BJ (cell line): ENCODE measurements at regions not wholly inside any gene's neighbourhood (a gene's known extent, or its start where the extent isn't known, plus 50 kb on each side); places are given as distances from the start of the nearest gene placed in this dataset.
A peak's percentile ranks its signal among the peaks of the same experiment; 100 is the strongest.

Source experiments
- CTCF ChIA-PET: fragments of 350-600 bp; formaldehyde crosslinking; extraction: SDS; loops from one replicate; lab custom pipeline; 2021; ENCODE audit warnings: antibody characterized with exemption, inconsistent platforms; lab: Yijun Ruan, JAX
- POLR2A ChIA-PET: fragments of 300-600 bp; sonication (Branson Sonifier 250); formaldehyde crosslinking; extraction: SDS; loops from one replicate; lab custom pipeline; 2021; ENCODE audit warnings: antibody characterized with exemption; lab: Charles Lee
- DNase-seq: peaks from one replicate; pipeline ENCODE4 v3.0.0-alpha.2; 2011; ENCODE audit warnings: low read depth
- H3K27me3 ChIP-seq: 2 replicates; pipeline ENCODE4 v1.6.0; 2011; ENCODE audit warnings: low read length; ENCODE audit not compliant: control insufficient read depth, insufficient read depth
- H3K36me3 ChIP-seq: 2 replicates; pipeline ENCODE4 v1.5.1; 2011; ENCODE audit warnings: low read length; ENCODE audit not compliant: control insufficient read depth, insufficient read depth
- H3K4me3 ChIP-seq: 2 replicates; pipeline ENCODE4 v1.5.1; 2011; ENCODE audit warnings: low read depth, mild to moderate bottlenecking, control low read depth, low read length
- TF ChIP-seq, protein P1 (sequence below): IDR thresholded peaks from 2 replicates; pipeline ENCODE4 v1.5.1; 2011; ENCODE audit warnings: low read depth, mild to moderate bottlenecking, control low read depth, inconsistent platforms, low read length, moderate library complexity; ENCODE audit not compliant: insufficient read depth

- Histone ChIP-seq H3K4me3 (no peak overlapping the region), H3K27me3 (no peaks in the 10 kb centered on the region; the same call in 1 of the 2 replicates), H3K36me3 (no peaks in the 10 kb centered on the region)
- TF ChIP-seq, protein P1, sequence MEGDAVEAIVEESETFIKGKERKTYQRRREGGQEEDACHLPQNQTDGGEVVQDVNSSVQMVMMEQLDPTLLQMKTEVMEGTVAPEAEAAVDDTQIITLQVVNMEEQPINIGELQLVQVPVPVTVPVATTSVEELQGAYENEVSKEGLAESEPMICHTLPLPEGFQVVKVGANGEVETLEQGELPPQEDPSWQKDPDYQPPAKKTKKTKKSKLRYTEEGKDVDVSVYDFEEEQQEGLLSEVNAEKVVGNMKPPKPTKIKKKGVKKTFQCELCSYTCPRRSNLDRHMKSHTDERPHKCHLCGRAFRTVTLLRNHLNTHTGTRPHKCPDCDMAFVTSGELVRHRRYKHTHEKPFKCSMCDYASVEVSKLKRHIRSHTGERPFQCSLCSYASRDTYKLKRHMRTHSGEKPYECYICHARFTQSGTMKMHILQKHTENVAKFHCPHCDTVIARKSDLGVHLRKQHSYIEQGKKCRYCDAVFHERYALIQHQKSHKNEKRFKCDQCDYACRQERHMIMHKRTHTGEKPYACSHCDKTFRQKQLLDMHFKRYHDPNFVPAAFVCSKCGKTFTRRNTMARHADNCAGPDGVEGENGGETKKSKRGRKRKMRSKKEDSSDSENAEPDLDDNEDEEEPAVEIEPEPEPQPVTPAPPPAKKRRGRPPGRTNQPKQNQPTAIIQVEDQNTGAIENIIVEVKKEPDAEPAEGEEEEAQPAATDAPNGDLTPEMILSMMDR: no peak
- POLR2A ChIA-PET: no interaction called here
- CTCF ChIA-PET: no interaction called here
- no peak for DNase-seq
These were observed 663.4 kb upstream of the LCORL start for GRCh38 chr4:18684932-18685331.

DNA sequence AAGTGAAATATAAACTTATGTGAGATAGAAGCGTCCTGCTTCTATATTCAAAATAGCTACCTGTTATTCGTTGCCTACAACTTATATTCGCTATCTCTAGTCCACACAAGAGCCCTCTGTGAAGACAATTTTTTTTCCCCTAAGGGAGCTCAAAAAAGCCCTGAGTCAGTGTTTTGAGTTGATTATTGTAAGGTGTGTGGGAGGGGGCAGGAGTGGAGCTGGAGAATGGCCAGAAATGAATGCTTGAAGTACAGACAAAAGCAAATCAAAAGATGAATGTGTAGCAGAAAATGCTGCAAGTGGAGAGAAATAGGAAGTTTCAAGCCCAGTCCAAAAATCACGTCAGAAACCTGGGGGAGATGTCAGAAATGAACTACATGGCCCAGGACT lies 655.0 kb upstream of the LCORL start:
- ChIA-PET POLR2A (no interaction called here), CTCF (interaction anchor here (0.6 to 0.9 kb wide), 2 partner anchors 19 to 516 kb away, joined by 3 read pairs; no protein-coding TSS in a partner anchor)
- DNase-seq: no peak
- H3K27me3 ChIP-seq: no peaks in the 10 kb centered on the region
- H3K36me3 ChIP-seq: no peaks in the 10 kb centered on the region
- TF ChIP-seq, protein P1: no peak
- no peak overlapping the region for H3K4me3 ChIP-seq

DNA sequence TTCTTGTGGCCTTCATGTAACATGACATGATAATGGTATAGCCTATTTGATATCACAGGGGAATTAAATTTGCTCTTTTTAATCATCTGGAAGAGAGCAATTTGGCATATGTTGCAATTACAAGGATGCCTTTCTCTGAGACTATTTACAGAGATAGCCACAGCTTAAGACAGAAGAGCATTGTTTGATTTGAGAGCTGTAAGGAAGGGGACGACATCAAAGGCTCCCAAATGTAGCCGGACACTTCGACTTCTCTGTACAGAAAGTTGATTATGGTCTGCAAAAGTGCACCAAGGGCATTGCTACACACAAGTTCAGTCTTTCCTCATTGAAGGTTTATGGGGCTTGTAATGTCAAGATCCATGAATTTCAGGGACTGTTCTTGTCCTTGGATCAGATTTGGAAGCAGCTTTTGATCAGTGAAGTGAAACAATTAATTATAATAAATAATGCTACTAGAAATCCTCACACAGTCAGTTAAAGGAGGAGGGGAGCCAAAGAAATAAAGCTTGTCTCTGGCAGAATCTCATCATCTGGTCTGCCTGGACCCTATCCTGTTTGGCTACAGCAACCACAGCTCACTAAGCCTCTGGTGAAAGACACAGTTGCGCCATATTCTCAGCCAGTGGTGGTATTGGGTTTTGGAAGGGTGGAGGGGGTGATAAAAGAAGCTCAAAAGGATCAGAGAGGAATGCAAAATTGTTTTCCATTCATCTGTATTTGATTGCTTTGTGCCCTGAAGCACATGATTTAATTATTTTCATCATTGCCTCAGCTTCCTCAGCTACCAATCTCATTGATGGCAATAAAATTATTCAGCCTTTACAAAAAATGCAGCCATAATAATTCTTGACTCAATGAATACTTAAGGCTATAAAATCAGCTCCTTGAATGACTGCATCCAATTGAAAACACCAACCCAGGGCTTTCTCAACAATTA lies 654.3 kb upstream of the LCORL start:
- TF ChIP-seq, protein P1: no peak
- CTCF ChIA-PET: interaction anchor here (0.6 to 0.9 kb wide), 2 partner anchors 20 to 517 kb away, joined by 3 read pairs; no protein-coding TSS in a partner anchor
- DNase-seq: peak; percentile 2
- POLR2A ChIA-PET: no interaction called here
- Histone ChIP-seq H3K27me3 (no peaks in the 10 kb centered on the region), H3K4me3 (no peak overlapping the region), H3K36me3 (no peaks in the 10 kb centered on the region)

DNA sequence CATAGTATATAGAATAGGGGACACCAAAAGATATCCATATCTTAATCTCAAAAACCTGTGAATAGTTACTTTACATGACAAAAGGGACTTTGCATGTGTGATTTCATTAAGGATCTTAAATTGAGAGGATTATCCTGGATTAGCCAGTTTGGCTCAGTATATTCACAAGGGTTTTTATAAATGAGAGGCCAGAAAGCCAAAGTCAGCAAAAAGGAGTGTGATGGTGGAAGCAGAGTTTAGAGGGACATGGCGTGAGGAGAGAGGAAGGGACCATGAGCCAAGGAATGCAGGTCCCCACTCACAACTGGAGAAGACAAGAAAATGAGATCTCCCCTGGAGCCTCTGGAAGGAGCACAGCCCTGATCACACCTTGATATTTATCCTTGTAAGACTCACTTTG lies 648.5 kb upstream of the LCORL start:
- TF ChIP-seq, protein P1: no peak
- no peaks in the 10 kb centered on the region for H3K36me3 ChIP-seq
- CTCF ChIA-PET: no interaction called here
- no peaks in the 10 kb centered on the region for H3K27me3 ChIP-seq
- POLR2A ChIA-PET: no interaction called here
- no peak overlapping the region for H3K4me3 ChIP-seq
- no peak for DNase-seq

DNA sequence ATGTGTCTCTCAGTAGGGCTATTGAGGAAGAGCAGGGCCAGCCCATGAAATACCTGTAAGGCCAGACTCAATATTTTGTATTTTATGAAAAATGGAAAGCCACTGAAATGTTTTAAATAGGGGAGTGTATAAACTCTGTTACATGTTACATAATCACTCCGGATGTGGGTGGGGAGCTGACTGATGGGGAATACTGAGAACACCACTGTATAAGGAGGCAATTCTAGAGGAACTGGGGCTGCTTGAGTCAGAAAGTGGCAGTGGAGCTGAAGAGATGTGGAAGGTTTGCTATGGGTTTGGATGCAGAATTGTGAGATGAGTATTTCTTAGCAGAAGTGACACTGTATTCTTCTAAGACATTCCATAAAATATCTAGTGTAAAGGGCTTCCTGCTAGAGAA lies 647.8 kb upstream of the LCORL start:
- ChIA-PET POLR2A (no interaction called here), CTCF (no interaction called here)
- no peak overlapping the region for H3K4me3 ChIP-seq
- TF ChIP-seq, protein P1: no peak
- H3K36me3 ChIP-seq: no peaks in the 10 kb centered on the region
- DNase-seq: no peak
- H3K27me3 ChIP-seq: no peaks in the 10 kb centered on the region
